DND-41 (cell line): ENCODE measurements at regions not wholly inside any gene's neighbourhood (a gene's known extent, or its start where the extent isn't known, plus 50 kb on each side); places are given as distances from the start of the nearest gene placed in this dataset.

ENCODE experiments used
- EZH2 ChIP-seq: IDR thresholded peaks from 3 replicates; pipeline ENCODE4 v1.6.1; 2012; ENCODE audit warnings: borderline replicate concordance, low read depth, mild to moderate bottlenecking, moderate library complexity, low read length, inconsistent platforms; ENCODE audit not compliant: severe bottlenecking
- TF ChIP-seq, protein P1 (sequence below): IDR thresholded peaks from 2 replicates; pipeline ENCODE4 v1.5.1; 2012; ENCODE audit warnings: borderline replicate concordance, low read length, moderate library complexity, mild to moderate bottlenecking; ENCODE audit not compliant: poor library complexity, severe bottlenecking; ENCODE audit errors: extremely low read depth

DNA sequence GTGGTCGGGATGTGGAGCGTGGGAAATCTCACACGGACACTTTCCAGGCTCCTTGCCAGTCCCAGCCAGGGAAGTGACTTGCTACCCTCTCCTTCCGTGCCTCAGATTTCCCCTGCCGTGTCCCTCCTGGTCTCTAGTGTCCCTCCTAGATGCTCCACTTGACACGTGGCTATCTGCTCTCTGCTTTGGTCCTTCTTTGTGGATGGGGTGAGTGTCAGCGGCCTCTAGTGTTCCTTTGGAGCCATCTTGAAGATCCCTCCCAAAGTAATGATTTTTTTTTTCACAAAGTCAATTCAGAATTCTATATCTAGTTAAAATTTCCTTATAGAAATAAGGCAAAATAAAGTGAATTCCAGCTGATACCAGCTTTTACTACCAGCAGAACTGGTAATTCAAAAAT, 117.7 kb downstream of the MRPL36 start:
- TF ChIP-seq, protein P1, sequence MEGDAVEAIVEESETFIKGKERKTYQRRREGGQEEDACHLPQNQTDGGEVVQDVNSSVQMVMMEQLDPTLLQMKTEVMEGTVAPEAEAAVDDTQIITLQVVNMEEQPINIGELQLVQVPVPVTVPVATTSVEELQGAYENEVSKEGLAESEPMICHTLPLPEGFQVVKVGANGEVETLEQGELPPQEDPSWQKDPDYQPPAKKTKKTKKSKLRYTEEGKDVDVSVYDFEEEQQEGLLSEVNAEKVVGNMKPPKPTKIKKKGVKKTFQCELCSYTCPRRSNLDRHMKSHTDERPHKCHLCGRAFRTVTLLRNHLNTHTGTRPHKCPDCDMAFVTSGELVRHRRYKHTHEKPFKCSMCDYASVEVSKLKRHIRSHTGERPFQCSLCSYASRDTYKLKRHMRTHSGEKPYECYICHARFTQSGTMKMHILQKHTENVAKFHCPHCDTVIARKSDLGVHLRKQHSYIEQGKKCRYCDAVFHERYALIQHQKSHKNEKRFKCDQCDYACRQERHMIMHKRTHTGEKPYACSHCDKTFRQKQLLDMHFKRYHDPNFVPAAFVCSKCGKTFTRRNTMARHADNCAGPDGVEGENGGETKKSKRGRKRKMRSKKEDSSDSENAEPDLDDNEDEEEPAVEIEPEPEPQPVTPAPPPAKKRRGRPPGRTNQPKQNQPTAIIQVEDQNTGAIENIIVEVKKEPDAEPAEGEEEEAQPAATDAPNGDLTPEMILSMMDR, result no peak
- no peak for TF ChIP-seq EZH2
